ENCODE measurements at regions not wholly inside any gene's neighbourhood (a gene's known extent, or its start where the extent isn't known, plus 50 kb on each side); places are given as distances from the start of the nearest gene placed in this dataset.

GRCh38 chr11:119890466-119890865 lies 161.5 kb upstream of the NECTIN1 start:
- Histone ChIP-seq H4K20me1 (ENCODE audit: insufficient read depth, low read length) (no peaks in the 10 kb centered on the region), H3K9me2 (ENCODE audit: low read depth, low read length) (no peaks in the 10 kb centered on the region), H3K4me2 (ENCODE audit: low read length) (no peak overlapping the region), H3K27me3 (ENCODE audit: insufficient read depth, low read length) (no peaks in the 10 kb centered on the region), H3K9me3 (ENCODE audit: low read length) (no peaks in the 10 kb centered on the region), H3K36me3 (ENCODE audit: insufficient read depth, low read length) (no peaks in the 10 kb centered on the region), H3K79me2 (ENCODE audit: insufficient read depth, low read length) (no peaks in the 10 kb centered on the region), H3F3A (ENCODE audit: insufficient read depth, low read length) (no peaks in the 10 kb centered on the region), H3K4me1 (ENCODE audit: insufficient read depth, low read length, severe bottlenecking) (no peaks in the 10 kb centered on the region), H3K4me3 (ENCODE audit: low read depth, low read length, poor library complexity, severe bottlenecking) (no peak overlapping the region), H3K9ac (ENCODE audit: low read length) (no peak overlapping the region), H3K27ac (ENCODE audit: low read depth, low read length, poor library complexity, severe bottlenecking) (no peak overlapping the region), H2AFZ (ENCODE audit: low read length) (no peak overlapping the region)
- TF ChIP-seq, protein P1, sequence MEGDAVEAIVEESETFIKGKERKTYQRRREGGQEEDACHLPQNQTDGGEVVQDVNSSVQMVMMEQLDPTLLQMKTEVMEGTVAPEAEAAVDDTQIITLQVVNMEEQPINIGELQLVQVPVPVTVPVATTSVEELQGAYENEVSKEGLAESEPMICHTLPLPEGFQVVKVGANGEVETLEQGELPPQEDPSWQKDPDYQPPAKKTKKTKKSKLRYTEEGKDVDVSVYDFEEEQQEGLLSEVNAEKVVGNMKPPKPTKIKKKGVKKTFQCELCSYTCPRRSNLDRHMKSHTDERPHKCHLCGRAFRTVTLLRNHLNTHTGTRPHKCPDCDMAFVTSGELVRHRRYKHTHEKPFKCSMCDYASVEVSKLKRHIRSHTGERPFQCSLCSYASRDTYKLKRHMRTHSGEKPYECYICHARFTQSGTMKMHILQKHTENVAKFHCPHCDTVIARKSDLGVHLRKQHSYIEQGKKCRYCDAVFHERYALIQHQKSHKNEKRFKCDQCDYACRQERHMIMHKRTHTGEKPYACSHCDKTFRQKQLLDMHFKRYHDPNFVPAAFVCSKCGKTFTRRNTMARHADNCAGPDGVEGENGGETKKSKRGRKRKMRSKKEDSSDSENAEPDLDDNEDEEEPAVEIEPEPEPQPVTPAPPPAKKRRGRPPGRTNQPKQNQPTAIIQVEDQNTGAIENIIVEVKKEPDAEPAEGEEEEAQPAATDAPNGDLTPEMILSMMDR (IDR thresholded peaks at IDR 0.05; ENCODE audit: low read length) = no peak
- TF ChIP-seq EZH2 (IDR thresholded peaks at IDR 0.05; ENCODE audit: borderline replicate concordance, low read length) = no peak

DNA sequence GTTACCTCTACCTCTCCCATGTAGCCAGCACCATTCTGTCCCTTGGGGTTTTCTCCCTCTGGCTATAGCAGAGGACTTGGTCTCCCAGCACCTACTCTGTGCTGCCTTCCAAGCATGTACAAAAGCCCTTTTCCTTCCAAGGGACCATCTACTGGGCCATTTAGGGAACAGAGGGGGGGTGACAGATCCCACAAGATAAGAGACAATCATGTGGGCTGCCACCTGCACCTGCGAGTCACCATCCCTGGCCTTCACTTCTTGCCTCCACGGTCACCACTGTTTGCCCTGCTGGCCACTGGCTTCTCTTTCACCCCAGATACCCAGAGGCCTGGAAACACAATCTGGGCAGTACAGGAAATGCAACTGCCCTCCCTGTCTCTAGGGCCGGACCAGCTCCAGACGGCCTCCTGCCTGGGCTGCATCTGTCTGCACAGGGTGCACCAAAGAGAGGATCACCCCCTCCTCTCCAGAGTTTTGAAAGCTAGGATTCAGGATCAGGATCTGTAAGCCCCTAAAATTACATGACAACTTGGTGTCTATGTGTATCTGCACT lies 160.8 kb upstream of the NECTIN1 start:
- no peak overlapping the region for H3K27ac ChIP-seq (ENCODE audit: low read depth, low read length, poor library complexity, severe bottlenecking)
- H3K79me2 ChIP-seq (ENCODE audit: insufficient read depth, low read length) = no peaks in the 10 kb centered on the region
- H3F3A ChIP-seq (ENCODE audit: insufficient read depth, low read length) = no peaks in the 10 kb centered on the region
- H2AFZ ChIP-seq (ENCODE audit: low read length) = no peak overlapping the region
- H3K4me2 ChIP-seq (ENCODE audit: low read length) = no peak overlapping the region
- no peak overlapping the region for H3K9ac ChIP-seq (ENCODE audit: low read length)
- H3K9me2 ChIP-seq (ENCODE audit: low read depth, low read length) = no peaks in the 10 kb centered on the region
- no peaks in the 10 kb centered on the region for H3K9me3 ChIP-seq (ENCODE audit: low read length)
- H3K4me3 ChIP-seq (ENCODE audit: low read depth, low read length, poor library complexity, severe bottlenecking) = no peak overlapping the region
- H3K4me1 ChIP-seq (ENCODE audit: insufficient read depth, low read length, severe bottlenecking) = no peaks in the 10 kb centered on the region
- TF ChIP-seq EZH2 (IDR thresholded peaks at IDR 0.05; ENCODE audit: borderline replicate concordance, low read length) = no peak
- no peaks in the 10 kb centered on the region for H3K36me3 ChIP-seq (ENCODE audit: insufficient read depth, low read length)
- no peaks in the 10 kb centered on the region for H3K27me3 ChIP-seq (ENCODE audit: insufficient read depth, low read length)
- no peaks in the 10 kb centered on the region for H4K20me1 ChIP-seq (ENCODE audit: insufficient read depth, low read length)

- H3K4me1 ChIP-seq (ENCODE audit: insufficient read depth, low read length, severe bottlenecking) = no peaks in the 10 kb centered on the region
- no peak overlapping the region for H3K27ac ChIP-seq (ENCODE audit: low read depth, low read length, poor library complexity, severe bottlenecking)
- no peaks in the 10 kb centered on the region for H3K27me3 ChIP-seq (ENCODE audit: insufficient read depth, low read length)
- H3K9me3 ChIP-seq (ENCODE audit: low read length) = no peaks in the 10 kb centered on the region
- no peak for TF ChIP-seq EZH2 (IDR thresholded peaks at IDR 0.05; ENCODE audit: borderline replicate concordance, low read length)
- TF ChIP-seq, protein P1 (IDR thresholded peaks at IDR 0.05; ENCODE audit: low read length) = no peak
- no peaks in the 10 kb centered on the region for H4K20me1 ChIP-seq (ENCODE audit: insufficient read depth, low read length)
- H3K9me2 ChIP-seq (ENCODE audit: low read depth, low read length) = no peaks in the 10 kb centered on the region
- H3K4me3 ChIP-seq (ENCODE audit: low read depth, low read length, poor library complexity, severe bottlenecking) = no peak overlapping the region
- H3K36me3 ChIP-seq (ENCODE audit: insufficient read depth, low read length) = no peaks in the 10 kb centered on the region
- no peak overlapping the region for H3K9ac ChIP-seq (ENCODE audit: low read length)
- no peaks in the 10 kb centered on the region for H3K79me2 ChIP-seq (ENCODE audit: insufficient read depth, low read length)
- no peak overlapping the region for H3K4me2 ChIP-seq (ENCODE audit: low read length)
- H3F3A ChIP-seq (ENCODE audit: insufficient read depth, low read length) = no peaks in the 10 kb centered on the region
- no peak overlapping the region for H2AFZ ChIP-seq (ENCODE audit: low read length)
Measured at GRCh38 chr11:119889111-119889510, 160.1 kb upstream of the NECTIN1 start.

GRCh38 chr11:119888119-119888518 lies 159.1 kb upstream of the NECTIN1 start:
- Histone ChIP-seq H3F3A (ENCODE audit: insufficient read depth, low read length) (no peaks in the 10 kb centered on the region), H3K27me3 (ENCODE audit: insufficient read depth, low read length) (no peaks in the 10 kb centered on the region), H3K4me3 (ENCODE audit: low read depth, low read length, poor library complexity, severe bottlenecking) (no peak overlapping the region), H3K36me3 (ENCODE audit: insufficient read depth, low read length) (no peaks in the 10 kb centered on the region), H3K9me2 (ENCODE audit: low read depth, low read length) (no peaks in the 10 kb centered on the region), H3K4me1 (ENCODE audit: insufficient read depth, low read length, severe bottlenecking) (no peaks in the 10 kb centered on the region), H3K9ac (ENCODE audit: low read length) (no peak overlapping the region), H3K79me2 (ENCODE audit: insufficient read depth, low read length) (no peaks in the 10 kb centered on the region), H3K4me2 (ENCODE audit: low read length) (no peak overlapping the region), H4K20me1 (ENCODE audit: insufficient read depth, low read length) (no peaks in the 10 kb centered on the region), H3K9me3 (ENCODE audit: low read length) (no peaks in the 10 kb centered on the region), H3K27ac (ENCODE audit: low read depth, low read length, poor library complexity, severe bottlenecking) (no peak overlapping the region), H2AFZ (ENCODE audit: low read length) (no peak overlapping the region)
- no peak for TF ChIP-seq EZH2 (IDR thresholded peaks at IDR 0.05; ENCODE audit: borderline replicate concordance, low read length)
- TF ChIP-seq, protein P1 (IDR thresholded peaks at IDR 0.05; ENCODE audit: low read length) = no peak

All from OCI-LY1 (cell line).